Breast epithelium (tissue), 3 donors: ENCODE measurements at regions not wholly inside any gene's neighbourhood (a gene's known extent, or its start where the extent isn't known, plus 50 kb on each side); places are given as distances from the start of the nearest gene placed in this dataset.

ENCODE experiments used
- CTCF ChIP-seq, 3 donors: fragments of 450-650 bp; IDR thresholded peaks; one replicate each; pipeline ENCODE4 v1.5.1; 2016 to 2017; ENCODE audit warnings: antibody characterized with exemption in 3 of 3, mild to moderate bottlenecking in 3 of 3, moderate library complexity in 3 of 3
- POLR2A ChIP-seq: fragments of 450-650 bp; IDR thresholded peaks from one replicate; pipeline ENCODE4 v1.6.1; 2016; ENCODE audit warnings: antibody characterized with exemption, mild to moderate bottlenecking, moderate library complexity
- POLR2AphosphoS5 ChIP-seq, 3 donors: sonication (generic); formaldehyde crosslinking; IDR thresholded peaks; one replicate each; pipeline ENCODE4 v1.6.1; 2017; ENCODE audit warnings: antibody characterized with exemption in 3 of 3

- TF ChIP-seq POLR2A (no peak), CTCF (IDR thresholded peaks at IDR 0.05) (no peak), POLR2AphosphoS5 (IDR thresholded peaks at IDR 0.05) (no peak)
Observed at GRCh38 chr1:72705921-72706320, 423.6 kb upstream of the NEGR1 start.
